ENCODE measurements at regions not wholly inside any gene's neighbourhood (a gene's known extent, or its start where the extent isn't known, plus 50 kb on each side); places are given as distances from the start of the nearest gene placed in this dataset.

DNA sequence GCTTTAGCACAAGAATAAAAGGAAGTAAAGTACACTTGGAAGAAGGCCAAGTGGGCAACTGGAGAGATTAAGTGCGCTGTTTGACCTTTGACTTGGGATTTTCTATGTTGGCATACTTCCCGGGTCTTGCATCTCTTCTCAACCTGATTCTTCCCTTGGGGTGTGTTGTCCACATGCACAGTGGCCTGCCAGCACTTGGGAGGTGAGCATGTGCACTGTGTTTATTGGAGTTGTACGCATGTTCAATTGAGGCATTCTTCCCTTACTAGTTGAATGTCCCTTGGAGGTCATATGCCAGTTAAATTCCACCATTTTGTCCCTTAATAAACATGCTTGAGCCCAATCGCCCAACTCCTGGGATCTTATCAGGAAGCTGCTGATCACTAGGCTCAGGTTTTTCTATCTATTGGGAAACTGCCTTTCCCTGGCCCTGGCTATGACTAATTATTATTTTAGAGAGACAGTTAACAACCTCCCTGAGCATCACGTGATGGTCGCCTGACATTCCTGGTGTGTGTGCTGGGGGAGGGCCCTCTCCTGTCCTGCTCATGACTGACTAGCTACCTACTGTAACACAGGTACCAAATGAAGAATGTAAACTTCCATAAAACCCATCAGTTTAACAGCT lies 62.5 kb upstream of the RAPGEF4 start:
- Histone ChIP-seq H4K20me1 (ENCODE audit: control insufficient read depth, extremely low read depth, insufficient read depth, low read length) (no peaks in the 10 kb centered on the region), H3K4me2 (ENCODE audit: control insufficient read depth, extremely low read depth, insufficient read depth, low read depth, low read length) (no peak overlapping the region), H3K9me1 (ENCODE audit: control insufficient read depth, extremely low read depth, insufficient read depth, low read length) (no peaks in the 10 kb centered on the region), H3K27me3 (ENCODE audit: control insufficient read depth, extremely low read depth, insufficient read depth, low read length) (no peaks in the 10 kb centered on the region), H3K79me2 (ENCODE audit: control insufficient read depth, insufficient read depth, low read length) (no peaks in the 10 kb centered on the region), H3K27ac (ENCODE audit: control insufficient read depth, insufficient read depth, low read length) (peak overlapping the region; percentile 39), H3K36me3 (ENCODE audit: control insufficient read depth in 2 of 2, extremely low read depth in 1 of 2, insufficient read depth in 2 of 2, low read length in 2 of 2) (no peaks in the 10 kb centered on the region), H3K4me1 (ENCODE audit: control insufficient read depth, extremely low read depth, insufficient read depth, low read length) (peaks cover 17% of the 10 kb centered on the region), H3K9ac (ENCODE audit: control insufficient read depth, extremely low read depth, insufficient read depth, low read length) (no peak overlapping the region), H2AFZ (ENCODE audit: control insufficient read depth, low read length) (no peak overlapping the region), H3K9me3 (ENCODE audit: control insufficient read depth, low read depth, low read length) (no peaks in the 10 kb centered on the region), H3K4me3 (ENCODE audit: control insufficient read depth in 2 of 3, extremely low read depth in 1 of 3, insufficient read depth in 2 of 3, low read depth in 1 of 3, low read length in 3 of 3) (no peak overlapping the region)
- dilution Hi-C loops (cut with MboI; ENCODE audit: extremely low pct_ligation_motif_present, low sequenced_read_pairs), result no loop called here
- no peak for TF ChIP-seq CTCF (optimal IDR thresholded peaks at IDR 0.05 in 1 of 3, IDR thresholded peaks at IDR 0.05 in 1 of 3, conservative IDR thresholded peaks at IDR 0.05 in 1 of 3; ENCODE audit: extremely low read depth in 1 of 3, insufficient read depth in 2 of 3, low read length in 3 of 3)
- no peak for TF ChIP-seq EZH2 (IDR thresholded peaks at IDR 0.05; ENCODE audit: low read length)
- peak; percentile 50 for DNase-seq (ENCODE audit: low read depth, low spot score)
- FAIRE-seq, result peak; percentile 71

GRCh38 chr2:172674034-172674967 lies 61.3 kb upstream of the RAPGEF4 start:
- Histone ChIP-seq H3K4me3 (ENCODE audit: control insufficient read depth in 2 of 3, extremely low read depth in 1 of 3, insufficient read depth in 2 of 3, low read depth in 1 of 3, low read length in 3 of 3) (no peak overlapping the region), H3K4me2 (ENCODE audit: control insufficient read depth, extremely low read depth, insufficient read depth, low read depth, low read length) (no peak overlapping the region), H3K27ac (ENCODE audit: control insufficient read depth, insufficient read depth, low read length) (no peak overlapping the region), H3K36me3 (ENCODE audit: control insufficient read depth in 2 of 2, extremely low read depth in 1 of 2, insufficient read depth in 2 of 2, low read length in 2 of 2) (no peaks in the 10 kb centered on the region), H3K4me1 (ENCODE audit: control insufficient read depth, extremely low read depth, insufficient read depth, low read length) (peaks cover 17% of the 10 kb centered on the region), H2AFZ (ENCODE audit: control insufficient read depth, low read length) (no peak overlapping the region), H4K20me1 (ENCODE audit: control insufficient read depth, extremely low read depth, insufficient read depth, low read length) (no peaks in the 10 kb centered on the region), H3K27me3 (ENCODE audit: control insufficient read depth, extremely low read depth, insufficient read depth, low read length) (no peaks in the 10 kb centered on the region), H3K9ac (ENCODE audit: control insufficient read depth, extremely low read depth, insufficient read depth, low read length) (no peak overlapping the region), H3K9me1 (ENCODE audit: control insufficient read depth, extremely low read depth, insufficient read depth, low read length) (no peaks in the 10 kb centered on the region), H3K9me3 (ENCODE audit: control insufficient read depth, low read depth, low read length) (no peaks in the 10 kb centered on the region), H3K79me2 (ENCODE audit: control insufficient read depth, insufficient read depth, low read length) (no peaks in the 10 kb centered on the region)
- no peak for DNase-seq (ENCODE audit: low read depth, low spot score)
- FAIRE-seq, result no peak
- dilution Hi-C loops (cut with MboI; ENCODE audit: extremely low pct_ligation_motif_present, low sequenced_read_pairs), result no loop called here
- TF ChIP-seq EZH2 (IDR thresholded peaks at IDR 0.05; ENCODE audit: low read length) (no peak), CTCF (optimal IDR thresholded peaks at IDR 0.05 in 1 of 3, IDR thresholded peaks at IDR 0.05 in 1 of 3, conservative IDR thresholded peaks at IDR 0.05 in 1 of 3; ENCODE audit: extremely low read depth in 1 of 3, insufficient read depth in 2 of 3, low read length in 3 of 3) (peak in 1 of 3 experiments; percentile 7)
